22Rv1 (cell line): ENCODE measurements at regions not wholly inside any gene's neighbourhood (a gene's known extent, or its start where the extent isn't known, plus 50 kb on each side); places are given as distances from the start of the nearest gene placed in this dataset.

ENCODE experiments used
- ZFX ChIP-seq: fragments of 450-650 bp; IDR thresholded peaks from 2 replicates; pipeline ENCODE4 v1.6.1; 2017; ENCODE audit warnings: antibody characterized with exemption, borderline replicate concordance
- TF ChIP-seq, protein P1 (sequence below): fragments of 450-650 bp; IDR thresholded peaks from 2 replicates; pipeline ENCODE4 v1.5.1; 2017; ENCODE audit warnings: mild to moderate bottlenecking

DNA sequence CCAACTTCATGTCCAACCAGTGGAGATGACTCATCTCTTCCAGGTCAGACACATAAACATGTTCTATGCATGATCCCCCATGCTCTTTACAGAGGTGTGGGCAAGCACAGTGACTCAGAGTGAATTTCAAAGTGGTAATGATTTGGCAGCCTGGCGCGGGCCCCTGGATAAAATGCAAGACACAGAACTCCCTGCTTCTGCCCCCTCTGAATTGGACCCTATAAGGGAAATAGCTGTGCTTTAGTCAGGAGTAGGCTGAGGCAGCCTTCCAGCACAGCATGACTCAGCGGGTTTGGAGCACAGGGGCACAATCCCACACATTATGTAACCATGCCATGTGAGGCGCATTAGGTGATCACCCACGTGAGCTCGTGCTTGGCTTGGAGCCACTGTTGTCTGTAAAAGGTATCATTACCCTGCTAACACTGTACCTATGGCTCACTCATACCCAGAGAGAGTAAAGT, 127.4 kb downstream of the C6orf118 start:
- TF ChIP-seq, protein P1, sequence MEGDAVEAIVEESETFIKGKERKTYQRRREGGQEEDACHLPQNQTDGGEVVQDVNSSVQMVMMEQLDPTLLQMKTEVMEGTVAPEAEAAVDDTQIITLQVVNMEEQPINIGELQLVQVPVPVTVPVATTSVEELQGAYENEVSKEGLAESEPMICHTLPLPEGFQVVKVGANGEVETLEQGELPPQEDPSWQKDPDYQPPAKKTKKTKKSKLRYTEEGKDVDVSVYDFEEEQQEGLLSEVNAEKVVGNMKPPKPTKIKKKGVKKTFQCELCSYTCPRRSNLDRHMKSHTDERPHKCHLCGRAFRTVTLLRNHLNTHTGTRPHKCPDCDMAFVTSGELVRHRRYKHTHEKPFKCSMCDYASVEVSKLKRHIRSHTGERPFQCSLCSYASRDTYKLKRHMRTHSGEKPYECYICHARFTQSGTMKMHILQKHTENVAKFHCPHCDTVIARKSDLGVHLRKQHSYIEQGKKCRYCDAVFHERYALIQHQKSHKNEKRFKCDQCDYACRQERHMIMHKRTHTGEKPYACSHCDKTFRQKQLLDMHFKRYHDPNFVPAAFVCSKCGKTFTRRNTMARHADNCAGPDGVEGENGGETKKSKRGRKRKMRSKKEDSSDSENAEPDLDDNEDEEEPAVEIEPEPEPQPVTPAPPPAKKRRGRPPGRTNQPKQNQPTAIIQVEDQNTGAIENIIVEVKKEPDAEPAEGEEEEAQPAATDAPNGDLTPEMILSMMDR: no peak
- no peak for TF ChIP-seq ZFX
